SU-DHL-6 (cell line): ENCODE measurements at regions not wholly inside any gene's neighbourhood (a gene's known extent, or its start where the extent isn't known, plus 50 kb on each side); places are given as distances from the start of the nearest gene placed in this dataset.

Experiments
- H2AFZ ChIP-seq: fragments of 200-600 bp; sonication (generic); 2 replicates; pipeline ENCODE4 v1.6.1; 2014; ENCODE audit warnings: low read depth, mild to moderate bottlenecking, moderate library complexity, mixed read lengths, antibody characterized with exemption, low read length; ENCODE audit not compliant: severe bottlenecking
- H3F3A ChIP-seq: fragments of 200-600 bp; shearing (Covaris generic); 2 replicates; pipeline ENCODE4 v1.6.0; 2016; ENCODE audit warnings: antibody characterized with exemption, mild to moderate bottlenecking; ENCODE audit not compliant: insufficient read depth
- H3K27ac ChIP-seq: fragments of 200-600 bp; sonication (generic); 2 replicates; pipeline ENCODE4 v1.5.1; 2016; ENCODE audit warnings: low read depth, mild to moderate bottlenecking, low read length, moderate library complexity, mixed read lengths
- H3K27me3 ChIP-seq: fragments of 200-600 bp; sonication (generic), shearing (Covaris generic); 2 replicates; pipeline ENCODE4 v1.6.0; 2014; ENCODE audit warnings: mild to moderate bottlenecking, low read length
- H3K36me3 ChIP-seq: fragments of 200-600 bp; sonication (generic); 2 replicates; pipeline ENCODE4 v1.6.1; 2014; ENCODE audit warnings: mild to moderate bottlenecking, low read length, mixed read lengths
- H3K4me2 ChIP-seq: fragments of 300-600, 200-600 bp; shearing (Covaris generic), sonication (generic); 2 replicates; pipeline ENCODE4 v1.6.0; 2014; ENCODE audit warnings: low read length, low read depth, mild to moderate bottlenecking; ENCODE audit not compliant: poor library complexity, severe bottlenecking
- H3K4me3 ChIP-seq: fragments of 200-600 bp; sonication (generic); 2 replicates; pipeline ENCODE4 v1.5.1; 2014; ENCODE audit warnings: antibody characterized with exemption, low read length, mild to moderate bottlenecking, mixed read lengths; ENCODE audit not compliant: insufficient read depth, poor library complexity, severe bottlenecking
- H3K79me2 ChIP-seq: fragments of 200-600 bp; sonication (generic); 2 replicates; pipeline ENCODE4 v1.6.1; 2014; ENCODE audit warnings: mild to moderate bottlenecking, low read length, moderate library complexity; ENCODE audit not compliant: insufficient read depth
- H3K9ac ChIP-seq: fragments of 200-600 bp; sonication (generic); 2 replicates; pipeline ENCODE4 v1.7.0; 2014; ENCODE audit warnings: mild to moderate bottlenecking, low read length
- H3K9me2 ChIP-seq: fragments of 200-600 bp; sonication (generic); replicated peaks from 2 replicates; pipeline ENCODE4 v1.6.1; 2014; ENCODE audit warnings: low read length; ENCODE audit not compliant: insufficient read depth
- H3K9me3 ChIP-seq: fragments of 200-600 bp; sonication (generic); 2 replicates; pipeline ENCODE4 v1.6.1; 2014; ENCODE audit warnings: low read length, mixed read lengths; ENCODE audit not compliant: insufficient read depth
- H4K20me1 ChIP-seq: fragments of 200-600 bp; sonication (generic); 2 replicates; pipeline ENCODE4 v1.6.1; 2014; ENCODE audit warnings: low read depth, mild to moderate bottlenecking, antibody characterized with exemption, low read length, moderate library complexity, mixed read lengths
- CTCF ChIP-seq: fragments of 200-600 bp; sonication (generic); IDR thresholded peaks from one replicate; pipeline ENCODE4 v1.5.1; 2017; ENCODE audit warnings: antibody characterized with exemption, mild to moderate bottlenecking, low read length, moderate library complexity; ENCODE audit not compliant: insufficient read depth, poor library complexity, severe bottlenecking
- EZH2phosphoT487 ChIP-seq: fragments of 200-600 bp; sonication (generic), shearing (Covaris generic); conservative IDR thresholded peaks from 2 replicates; pipeline ENCODE4 v1.6.1; 2018; ENCODE audit warnings: mild to moderate bottlenecking, antibody characterized with exemption, low read length, moderate library complexity, mixed read lengths

GRCh38 chr14:85243321-85243720 lies 286.6 kb upstream of the FLRT2 start:
- no peaks in the 10 kb centered on the region for H3K36me3 ChIP-seq
- H3K27me3 ChIP-seq = no peaks in the 10 kb centered on the region
- no peak overlapping the region for H3K4me3 ChIP-seq
- no peak overlapping the region for H3K4me2 ChIP-seq
- no peak for TF ChIP-seq EZH2phosphoT487
- no peak for TF ChIP-seq CTCF
- no peaks in the 10 kb centered on the region for H3K9me2 ChIP-seq
- no peaks in the 10 kb centered on the region for H3K9me3 ChIP-seq
- H3F3A ChIP-seq = no peaks in the 10 kb centered on the region
- no peaks in the 10 kb centered on the region for H4K20me1 ChIP-seq
- H3K27ac ChIP-seq = no peak overlapping the region
- no peak overlapping the region for H2AFZ ChIP-seq
- no peak overlapping the region for H3K9ac ChIP-seq
- H3K79me2 ChIP-seq = no peaks in the 10 kb centered on the region

- Histone ChIP-seq H3K4me3 (no peak overlapping the region), H2AFZ (no peak overlapping the region), H3K27ac (no peak overlapping the region), H3K9me2 (no peaks in the 10 kb centered on the region), H3K27me3 (no peaks in the 10 kb centered on the region), H3K79me2 (no peaks in the 10 kb centered on the region), H3K36me3 (no peaks in the 10 kb centered on the region), H3K9ac (no peak overlapping the region), H3K9me3 (no peaks in the 10 kb centered on the region), H3F3A (no peaks in the 10 kb centered on the region), H3K4me2 (no peak overlapping the region), H4K20me1 (no peaks in the 10 kb centered on the region)
- TF ChIP-seq CTCF (no peak), EZH2phosphoT487 (no peak)
These were observed 282.9 kb upstream of the FLRT2 start for GRCh38 chr14:85247071-85247470.

GRCh38 chr14:85248881-85249635 lies 280.9 kb upstream of the FLRT2 start:
- Histone ChIP-seq H3K4me3 (no peak overlapping the region), H3K4me2 (no peak overlapping the region), H3K9ac (no peak overlapping the region), H3K36me3 (no peaks in the 10 kb centered on the region), H4K20me1 (no peaks in the 10 kb centered on the region), H3K79me2 (no peaks in the 10 kb centered on the region), H3K9me3 (no peaks in the 10 kb centered on the region), H3F3A (no peaks in the 10 kb centered on the region), H3K27me3 (no peaks in the 10 kb centered on the region), H2AFZ (no peak overlapping the region), H3K9me2 (no peaks in the 10 kb centered on the region), H3K27ac (no peak overlapping the region)
- TF ChIP-seq CTCF (no peak), EZH2phosphoT487 (no peak)
